OCI-M1 (cell line): ENCODE measurements at regions not wholly inside any gene's neighbourhood (a gene's known extent, or its start where the extent isn't known, plus 50 kb on each side); places are given as distances from the start of the nearest gene placed in this dataset.
"Not testable (repeated sequence)": the region's sequence is repeated elsewhere in the genome, so short reads cannot be mapped to it uniquely, and the experiment has no call there.

Experiments
- DNase-seq: peaks from one replicate; lab custom pipeline; 2025; lab: John Stamatoyannopoulos, UW

DNA sequence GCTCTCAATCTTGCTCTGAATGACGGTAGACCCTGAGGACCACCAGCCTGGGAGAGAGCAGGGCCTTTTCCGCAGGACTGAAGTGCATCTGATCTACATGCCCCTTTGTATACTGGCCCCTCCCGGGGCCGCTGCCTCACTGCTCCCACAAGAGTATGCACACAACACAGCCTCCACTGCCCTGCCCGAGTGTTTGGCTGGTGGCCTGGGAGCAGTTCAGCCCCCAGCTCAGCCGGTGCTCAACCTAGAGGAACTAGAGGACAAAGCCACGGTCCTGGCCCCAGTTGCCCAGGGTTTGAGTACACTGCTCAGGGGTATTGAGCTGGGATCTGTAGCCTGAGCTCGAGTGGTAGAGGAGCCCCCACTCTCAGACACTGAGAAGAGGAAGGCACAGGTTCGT is 118.9 kb upstream of the CAB39 start:
- no peak for DNase-seq

DNA sequence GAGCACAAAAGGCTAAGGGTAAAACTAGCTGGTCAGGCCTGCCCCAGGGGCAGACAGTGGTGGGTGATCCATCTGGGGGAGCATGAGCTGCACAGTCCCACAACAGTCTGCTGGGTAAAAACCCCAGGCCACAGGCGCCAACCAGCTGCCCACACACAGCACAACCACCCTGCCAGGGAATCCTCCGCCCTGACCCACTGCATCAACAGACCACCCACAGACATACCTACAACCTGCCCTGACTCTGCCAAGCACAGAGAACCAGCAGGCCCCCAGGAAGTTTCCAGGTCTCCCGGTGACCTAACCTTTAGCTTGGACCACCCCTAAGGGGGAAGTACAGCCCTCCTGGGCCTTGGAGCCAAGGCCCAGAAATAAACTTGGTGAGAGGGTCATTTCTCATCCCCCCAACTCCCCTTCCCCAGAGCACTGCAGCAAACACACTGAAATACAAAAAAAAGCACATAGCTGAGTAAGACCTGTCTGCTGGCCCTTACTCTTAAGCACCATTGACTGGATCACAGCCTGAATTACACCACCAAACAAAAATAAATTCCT is 118.3 kb upstream of the CAB39 start:
- no peak for DNase-seq

DNA sequence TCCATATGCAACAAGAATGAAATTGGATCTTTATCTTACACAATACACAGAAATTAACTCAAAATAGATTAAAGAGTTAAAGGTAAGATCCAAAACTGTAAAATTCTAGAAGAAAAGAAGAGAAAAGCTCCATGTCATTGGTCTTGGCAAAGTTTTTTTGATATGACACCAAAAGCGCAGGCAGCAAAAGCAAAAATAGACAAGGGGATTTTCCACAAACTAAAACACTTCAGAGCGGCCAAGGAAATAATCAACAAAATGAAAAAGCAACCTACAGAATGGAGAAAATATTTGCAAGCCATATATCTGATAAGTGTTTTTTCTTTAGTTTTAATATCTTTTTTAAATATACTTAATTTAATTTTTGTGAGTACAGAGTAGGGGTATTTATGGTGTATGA is 112.8 kb upstream of the CAB39 start:
- DNase-seq = no peak

DNA sequence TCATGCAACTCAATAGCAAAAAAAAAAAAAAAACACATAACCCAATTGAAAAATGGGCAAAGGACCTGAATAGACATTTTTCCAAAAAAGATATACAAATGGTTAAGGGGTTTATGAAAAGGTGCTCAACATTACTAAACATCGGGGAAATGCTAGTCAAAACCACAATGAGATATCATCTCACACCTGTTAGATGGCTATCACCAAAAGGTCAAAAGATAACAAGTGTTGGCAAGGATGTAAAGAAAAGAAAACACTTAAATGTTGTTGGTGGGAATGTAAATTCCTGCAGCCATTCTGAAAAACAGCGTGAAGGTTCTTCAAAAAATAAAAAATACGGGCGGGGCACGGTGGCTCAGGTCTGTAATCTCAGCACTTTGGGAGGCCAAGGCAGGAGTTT is 112.4 kb upstream of the CAB39 start:
- no peak for DNase-seq

DNA sequence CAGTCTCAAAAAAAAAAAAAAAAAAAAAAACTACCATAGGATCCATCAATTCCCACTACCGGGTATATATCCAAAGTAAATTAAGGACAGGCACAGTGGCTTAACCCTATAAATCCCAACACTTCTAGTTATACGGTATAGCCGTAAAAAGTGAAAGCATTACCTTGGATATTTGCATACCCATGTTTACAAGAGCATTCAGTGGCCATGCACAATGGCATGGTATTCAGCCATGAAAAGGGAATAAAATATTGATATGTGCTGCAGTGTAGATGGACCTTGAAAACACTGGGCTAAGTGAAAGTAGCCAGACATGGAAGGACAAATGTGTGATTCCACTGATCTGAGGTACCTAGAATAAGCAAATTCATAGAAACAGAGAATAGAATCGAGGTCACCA is 111.8 kb upstream of the CAB39 start:
- DNase-seq = no peak

DNA sequence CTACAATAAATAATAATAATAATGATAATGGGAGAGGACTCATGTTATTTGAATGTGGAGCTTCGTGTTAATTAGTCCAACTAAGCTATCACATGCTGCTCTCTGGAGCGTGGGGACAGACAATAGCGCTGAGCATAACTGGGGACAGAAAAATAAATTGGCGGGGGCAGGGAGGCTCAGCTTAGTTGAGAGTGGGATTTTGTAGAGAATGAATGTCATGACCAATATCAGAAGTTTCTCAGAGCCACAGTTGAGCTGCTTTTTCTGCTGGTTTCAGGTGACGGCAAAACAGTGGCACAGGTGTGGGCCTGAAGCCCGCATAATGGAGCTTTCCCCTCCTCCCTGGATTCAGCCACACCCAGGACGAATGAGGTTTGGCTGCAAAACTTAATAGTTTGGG is 111.1 kb upstream of the CAB39 start:
- DNase-seq = no peak

DNA sequence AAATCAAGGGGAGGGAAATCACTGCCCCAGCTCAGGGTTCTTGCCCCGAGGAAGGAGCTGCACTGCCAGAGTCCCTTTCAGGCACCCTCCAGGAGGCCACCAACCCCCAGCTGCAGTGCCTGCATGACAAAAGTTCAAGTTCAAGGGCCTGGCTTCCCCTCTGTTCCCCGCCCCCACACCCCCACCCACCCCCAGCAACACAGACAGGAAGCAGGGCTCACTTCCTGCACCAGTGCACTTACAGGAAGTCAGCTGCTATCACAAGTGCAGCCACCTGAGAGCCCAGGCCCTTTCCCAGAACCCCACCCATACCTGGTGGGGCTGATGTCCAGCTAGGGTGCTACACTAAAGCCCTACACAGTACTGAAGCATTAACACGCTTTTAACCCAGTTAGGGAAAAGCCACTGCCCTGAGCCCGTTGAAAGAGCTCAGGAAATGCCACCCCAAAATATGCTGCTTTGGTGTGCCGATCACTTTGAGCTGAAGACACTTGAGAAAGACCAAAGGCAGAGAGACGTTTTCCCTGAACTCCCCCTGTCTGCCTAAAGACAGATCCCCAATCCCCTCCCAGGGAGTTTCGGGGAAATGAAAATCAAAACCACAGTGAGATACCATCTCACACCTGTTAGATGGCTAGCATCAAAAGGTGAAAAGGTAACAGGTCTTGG is 109.9 kb upstream of the CAB39 start:
- no peak for DNase-seq

DNA sequence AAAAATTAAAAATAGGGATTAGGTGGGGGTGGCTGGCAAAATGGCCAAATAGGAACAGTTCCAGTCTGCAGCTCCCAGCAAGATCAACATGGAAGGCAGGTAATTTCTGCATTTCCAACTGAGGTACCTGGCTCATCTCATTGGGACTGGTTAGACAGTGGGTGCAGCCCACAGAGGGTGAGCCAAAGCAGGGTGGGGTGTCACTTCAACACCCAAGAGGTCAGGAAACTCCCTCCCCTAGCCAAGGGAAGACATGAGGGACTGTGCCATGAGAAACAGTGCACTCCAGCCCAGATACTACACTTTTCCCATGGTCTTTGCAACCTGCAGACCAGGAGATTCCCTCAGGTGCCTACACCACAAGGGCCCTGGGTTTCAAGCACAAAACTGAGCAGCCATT is 109.3 kb upstream of the CAB39 start:
- DNase-seq = not testable (repeated sequence)

DNA sequence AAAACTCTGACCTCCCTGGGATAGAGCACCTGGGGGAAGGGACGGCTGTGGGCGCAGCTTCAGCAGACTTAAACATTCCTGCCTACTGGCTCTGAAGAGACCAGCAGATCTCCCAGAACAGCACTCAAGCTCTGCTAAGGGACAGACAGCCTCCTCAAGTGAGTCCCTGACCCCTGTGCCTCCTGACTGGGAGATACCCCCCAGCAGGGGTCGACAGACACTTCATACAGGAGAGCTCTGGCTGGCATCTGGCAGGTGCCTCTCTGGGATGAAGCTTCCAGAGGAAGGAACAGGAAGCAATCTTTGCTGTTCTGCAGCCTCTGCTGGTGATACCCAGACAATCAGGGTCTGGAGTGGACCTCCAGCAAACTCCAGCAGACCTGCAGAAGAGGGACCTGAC is 108.5 kb upstream of the CAB39 start:
- not testable (repeated sequence) for DNase-seq

DNA sequence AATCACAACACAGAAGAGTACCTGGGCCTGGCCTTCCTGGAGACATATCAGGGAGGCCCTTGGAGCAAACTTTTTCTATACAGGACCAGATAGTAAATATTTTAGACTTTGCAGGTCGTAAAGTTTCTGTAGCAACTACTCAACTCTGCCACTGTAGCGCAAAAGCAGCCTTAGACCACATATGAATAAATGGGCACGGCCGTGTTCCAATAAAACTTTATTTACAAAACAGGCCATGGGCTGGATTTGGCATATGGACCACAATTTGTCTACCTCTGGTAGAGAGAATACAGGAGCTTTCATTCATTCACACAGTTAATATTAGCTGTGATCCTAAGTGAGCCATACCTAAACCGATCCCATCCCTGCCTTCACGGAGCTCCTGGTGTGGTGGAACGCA is 98.6 kb upstream of the CAB39 start:
- no peak for DNase-seq

DNA sequence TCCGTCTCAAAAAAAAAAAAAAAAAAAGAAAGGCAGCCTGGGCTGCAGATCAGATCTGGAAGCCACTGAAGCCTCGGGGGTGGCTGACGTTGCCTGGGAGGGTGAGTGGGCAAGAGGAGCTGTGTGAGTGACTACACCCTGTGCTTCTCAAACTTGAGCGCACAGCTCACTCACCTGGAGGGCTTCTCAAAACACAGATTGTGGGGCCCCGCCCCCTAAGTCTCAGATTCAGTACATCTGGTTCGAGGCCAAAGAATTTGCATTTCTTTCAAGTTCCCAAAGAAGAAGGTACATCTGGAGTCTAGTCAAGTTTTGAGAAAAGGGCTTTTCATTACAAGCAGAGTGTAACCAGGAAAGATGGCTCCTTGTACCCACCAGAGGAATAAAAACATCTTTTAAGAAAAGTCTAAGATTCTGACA is 97.7 kb upstream of the CAB39 start:
- no peak for DNase-seq

DNA sequence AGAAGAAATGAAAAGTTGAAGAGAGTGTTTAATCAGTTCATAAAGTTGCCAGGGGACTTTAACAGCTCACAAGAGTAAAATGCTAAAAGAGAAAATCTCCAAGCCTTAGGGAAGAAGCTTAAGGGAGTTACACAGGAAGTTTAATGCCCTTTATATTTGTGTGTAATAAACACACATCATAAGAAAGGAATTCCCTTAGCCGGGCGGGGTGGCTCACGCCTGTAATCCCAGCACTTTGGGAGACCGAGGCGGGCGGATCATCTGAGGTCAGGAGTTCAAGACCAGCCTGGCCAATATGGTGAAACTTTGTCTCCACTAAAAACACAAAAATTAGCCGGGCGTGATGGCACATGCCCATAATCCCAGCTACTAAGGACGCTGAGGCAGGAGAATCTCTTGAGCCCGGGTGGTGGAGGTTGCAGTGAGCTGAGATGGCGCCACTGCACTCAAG is 95.4 kb upstream of the CAB39 start:
- not testable (repeated sequence) for DNase-seq

DNA sequence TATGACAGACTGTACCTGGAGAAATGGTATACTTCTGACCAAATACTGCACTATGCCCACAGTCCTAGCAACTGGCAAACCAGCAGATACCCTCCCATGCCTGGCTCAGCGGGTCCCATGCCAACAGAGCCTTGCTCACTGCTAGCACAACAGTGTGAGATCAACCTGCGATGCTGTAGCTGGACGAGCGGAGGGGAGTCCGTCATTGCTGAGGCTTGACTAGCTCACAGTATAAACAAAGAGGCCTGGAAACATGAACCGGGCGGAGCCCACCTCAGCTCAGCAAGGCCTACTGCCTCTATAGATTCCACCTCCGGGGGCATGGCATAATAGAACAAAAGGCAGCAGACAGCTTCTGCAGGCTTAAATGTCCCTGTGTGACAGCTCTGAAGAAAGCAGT is 93.2 kb upstream of the CAB39 start:
- no peak for DNase-seq

DNA sequence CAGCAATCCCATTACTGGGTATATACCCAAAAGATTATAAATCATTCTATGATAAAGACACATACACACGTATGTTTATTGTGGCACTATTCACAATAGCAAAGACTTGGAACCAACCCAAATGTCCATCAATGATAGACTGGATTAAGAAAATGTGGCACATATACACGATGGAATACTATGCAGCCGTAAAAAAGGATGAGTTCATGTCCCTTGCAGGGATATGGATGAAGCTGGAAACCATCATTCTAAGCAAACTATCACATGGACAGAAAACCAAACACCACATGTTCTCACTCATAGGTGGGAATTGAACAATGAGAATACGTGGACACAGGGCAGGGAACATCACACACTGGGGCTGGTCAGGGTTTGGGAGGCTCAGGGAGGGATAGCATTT is 87.4 kb upstream of the CAB39 start:
- not testable (repeated sequence) for DNase-seq

DNA sequence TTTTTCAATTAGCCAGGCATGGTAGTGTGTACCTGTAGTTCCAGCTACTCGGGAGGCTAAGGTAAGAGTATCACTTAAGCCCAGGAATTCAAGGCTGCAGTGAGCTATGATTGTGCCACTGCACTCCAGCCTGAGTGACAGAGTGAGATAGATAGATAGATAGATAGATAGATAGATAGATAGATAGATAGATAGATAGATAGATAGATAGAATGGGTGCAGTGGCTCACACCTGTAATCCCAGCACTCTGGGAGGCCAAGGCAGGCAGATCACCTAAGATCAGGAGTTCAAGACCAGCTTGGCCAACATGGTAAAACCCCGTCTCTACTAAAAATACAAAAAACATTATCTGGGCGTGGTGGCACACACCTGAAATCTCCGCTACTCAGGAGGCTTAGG is 85.6 kb upstream of the CAB39 start:
- not testable (repeated sequence) for DNase-seq

DNA sequence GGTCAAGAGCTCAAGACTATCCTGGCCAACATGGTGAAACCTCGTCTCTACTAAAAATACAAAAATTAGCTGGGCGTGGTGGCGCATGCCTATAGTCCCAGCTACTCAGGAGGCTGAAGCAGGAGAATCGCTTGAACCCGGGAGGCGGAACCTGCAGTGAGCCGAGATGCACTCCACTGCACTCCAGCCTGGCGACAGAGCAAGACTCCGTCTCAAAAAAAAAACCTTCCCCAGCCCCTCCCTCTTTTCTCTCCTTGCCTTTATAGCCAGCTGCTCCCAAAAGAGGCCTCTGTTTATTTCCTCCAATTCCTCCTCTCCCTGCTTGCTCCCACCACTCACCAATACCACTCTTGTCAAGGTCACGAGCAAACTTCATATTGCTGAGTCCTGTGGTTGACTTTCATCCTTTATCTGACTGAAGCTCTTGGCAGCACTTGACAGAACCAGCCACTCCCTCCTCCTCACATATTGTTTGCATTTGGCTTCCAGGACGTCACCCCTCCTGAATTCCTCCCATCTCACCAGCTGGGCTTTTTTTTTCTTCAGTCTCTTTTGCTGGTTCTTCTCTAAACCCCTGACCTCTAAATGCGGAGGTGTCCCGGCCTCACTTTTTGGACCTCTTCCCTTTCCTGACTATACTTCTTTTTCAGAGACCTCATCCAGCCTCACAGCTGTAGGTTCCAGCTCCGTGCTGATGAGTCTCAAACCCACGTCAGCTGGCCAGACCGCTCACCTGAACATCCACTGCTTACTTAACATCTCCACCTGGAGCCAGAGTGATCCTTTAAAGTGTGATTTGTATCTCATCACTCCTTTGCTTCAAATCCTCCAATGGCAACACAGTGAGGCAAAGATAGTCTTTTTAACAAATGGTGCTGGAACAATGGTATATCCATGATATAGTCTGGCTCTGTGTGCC is 84.6 kb upstream of the CAB39 start:
- DNase-seq = peak; percentile 85

DNA sequence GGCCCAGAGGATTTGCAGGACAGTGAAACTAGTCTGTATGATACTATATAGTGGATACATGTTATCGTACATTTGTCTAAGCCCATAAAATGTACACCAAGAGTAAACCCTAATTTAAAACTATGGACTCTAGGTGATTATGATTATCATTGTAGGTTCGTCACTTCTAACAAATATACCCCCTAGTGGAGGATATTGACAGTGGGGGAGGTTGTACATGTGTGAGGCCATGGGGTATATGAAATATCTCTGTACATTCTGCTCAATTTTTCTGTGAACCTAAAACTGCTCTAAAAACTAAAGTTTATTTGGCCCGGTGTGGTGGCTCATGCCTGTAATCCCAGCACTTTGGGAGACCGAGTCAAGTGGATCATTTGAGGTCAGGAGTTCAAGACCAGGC is 81.2 kb upstream of the CAB39 start:
- no peak for DNase-seq

DNA sequence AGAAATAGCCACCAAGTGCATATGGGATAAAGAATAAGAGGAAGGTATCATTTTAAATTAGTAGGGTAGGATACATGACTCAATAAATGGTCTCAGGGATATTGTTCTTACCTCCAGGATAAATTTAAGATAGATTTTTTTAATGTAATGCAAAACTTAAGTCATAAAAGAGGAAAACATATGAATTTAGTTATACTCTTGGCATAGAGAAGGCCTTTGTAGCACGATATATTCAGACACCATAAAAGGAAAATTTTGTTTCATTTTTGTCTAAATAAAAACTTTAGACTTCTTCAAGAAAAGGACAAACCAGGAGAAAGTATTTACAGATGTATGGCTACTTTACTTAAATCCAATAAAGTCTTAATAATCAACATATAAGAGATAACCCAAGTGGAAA is 78.5 kb upstream of the CAB39 start:
- no peak for DNase-seq

DNA sequence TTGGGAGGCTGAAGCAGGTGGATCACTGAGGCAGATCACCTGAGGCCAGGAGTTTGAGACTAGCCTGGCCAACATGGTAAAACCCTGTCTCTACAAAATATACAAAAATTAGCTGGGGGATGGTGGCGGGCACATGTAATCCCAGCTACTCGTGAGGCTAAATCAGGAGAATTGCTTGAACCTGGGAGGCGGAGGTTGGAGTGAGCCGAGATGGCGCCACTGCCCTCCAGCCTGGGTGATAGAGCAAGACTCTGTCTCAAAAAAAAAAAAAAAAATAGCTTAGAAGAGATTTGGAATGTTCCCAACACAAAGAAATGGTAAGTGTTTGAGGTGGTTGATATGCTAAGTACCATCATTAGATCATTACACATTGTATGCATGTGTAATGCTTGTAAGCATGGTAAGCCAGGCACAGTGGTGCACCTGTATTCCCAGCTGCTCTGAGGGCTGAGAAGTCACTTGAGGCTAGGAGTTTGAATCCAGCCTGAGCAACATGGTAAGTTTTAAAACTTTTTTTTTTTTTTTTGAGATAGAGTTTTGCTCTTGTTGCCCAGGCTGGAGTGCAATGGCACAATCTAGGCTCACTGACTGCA is 77.8 kb upstream of the CAB39 start:
- not testable (repeated sequence) for DNase-seq

DNA sequence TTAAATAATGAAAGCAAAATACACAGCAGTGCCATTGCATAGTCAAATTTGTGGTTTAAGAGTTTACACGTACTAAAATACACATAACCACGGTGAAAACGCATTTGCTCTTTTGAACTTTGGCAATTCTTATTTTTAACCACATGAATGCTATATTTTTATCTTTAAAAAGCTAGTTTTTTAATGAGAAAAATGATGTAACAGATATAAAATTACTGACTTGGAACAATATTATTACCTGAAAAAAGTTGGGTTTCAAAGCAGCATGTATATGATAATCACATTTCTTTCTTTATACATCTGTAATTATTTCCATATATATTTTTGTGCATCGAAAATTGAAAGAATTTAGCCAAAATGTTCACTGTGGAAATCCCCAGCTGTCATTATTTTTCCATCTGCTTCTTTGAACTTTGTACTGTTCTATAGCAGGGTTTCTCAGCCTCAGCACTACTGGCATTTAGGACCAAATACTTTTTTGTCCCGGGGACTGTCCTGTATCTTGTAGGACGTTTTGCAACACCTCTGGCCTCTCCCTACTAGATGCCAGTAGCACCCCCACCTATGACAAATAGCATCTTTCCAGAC is 75.9 kb upstream of the CAB39 start:
- no peak for DNase-seq

DNA sequence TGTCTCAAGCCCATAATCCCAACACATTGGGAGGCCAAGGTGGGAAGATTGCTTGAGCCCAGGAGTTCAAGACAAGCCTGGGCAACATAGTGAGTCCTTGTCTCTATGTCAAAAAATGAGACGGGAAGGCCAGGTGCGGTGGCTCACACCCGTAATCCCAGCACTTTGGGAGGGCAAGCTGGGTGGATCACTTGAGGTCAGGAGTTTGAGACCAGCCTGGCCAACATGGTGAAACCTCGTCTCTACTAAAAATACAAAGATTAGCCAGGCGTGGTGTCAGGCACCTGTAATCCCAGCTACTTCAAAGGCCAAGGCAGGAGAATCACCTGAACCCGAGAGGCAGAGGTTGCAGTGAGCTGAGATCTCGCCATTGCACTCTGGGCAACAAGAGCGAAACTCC is 75.2 kb upstream of the CAB39 start:
- DNase-seq = not testable (repeated sequence)

DNA sequence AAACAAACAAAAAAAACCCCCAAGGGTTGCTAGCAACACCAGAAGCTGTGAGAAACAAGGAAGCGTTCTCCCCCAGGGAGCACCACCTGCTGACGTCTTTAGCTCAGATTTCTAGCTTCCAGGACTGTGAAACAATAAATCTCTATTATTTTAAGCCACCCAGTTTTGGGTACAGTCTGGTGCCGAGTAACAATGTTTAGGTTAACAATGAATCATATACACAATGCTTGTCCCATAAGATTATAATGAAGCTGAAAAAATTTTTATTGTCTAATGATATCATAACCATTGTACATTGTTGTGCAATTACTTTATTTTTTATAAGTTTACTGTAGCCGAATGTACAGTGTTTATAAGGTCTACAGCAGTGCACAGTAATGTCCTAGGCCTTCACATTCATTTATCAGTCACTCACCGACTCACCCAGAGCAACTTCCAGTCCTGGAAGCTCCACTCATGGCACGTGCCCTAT is 72.1 kb upstream of the CAB39 start:
- DNase-seq = no peak
